HL-60 (cell line): ENCODE measurements at regions not wholly inside any gene's neighbourhood (a gene's known extent, or its start where the extent isn't known, plus 50 kb on each side); places are given as distances from the start of the nearest gene placed in this dataset.

Source experiments
- DNase-seq, 2 experiments: peaks; one replicate each; pipeline ENCODE4 v3.0.0-alpha.2; 2010 to 2020; ENCODE audit warnings: low read depth in 1 of 2, low spot score in 1 of 2
- H3K27ac ChIP-seq: fragments of 250-450 bp; sonication (Bioruptor Pico); replicated peaks from 2 replicates; pipeline ENCODE4 v1.5.1; 2020; ENCODE audit warnings: mild to moderate bottlenecking, moderate library complexity
- H3K27me3 ChIP-seq: fragments of 250-450 bp; sonication (Bioruptor Pico); 2 replicates; pipeline ENCODE4 v1.5.1; 2021; ENCODE audit warnings: mild to moderate bottlenecking, moderate library complexity; ENCODE audit not compliant: insufficient read depth, poor library complexity, severe bottlenecking
- H3K4me3 ChIP-seq: replicated peaks from 2 replicates; pipeline ENCODE4 v1.5.1; 2011; ENCODE audit warnings: mild to moderate bottlenecking, control low read depth, low read length; ENCODE audit not compliant: insufficient read depth
- GABPA ChIP-seq: IDR thresholded peaks from 2 replicates; pipeline ENCODE4 v1.6.1; 2012; ENCODE audit warnings: low read depth
- POLR2AphosphoS5 ChIP-seq: IDR thresholded peaks from 2 replicates; pipeline ENCODE4 v1.6.1; 2012; ENCODE audit warnings: low read depth
- SPI1 ChIP-seq: IDR thresholded peaks from 2 replicates; pipeline ENCODE4 v1.6.1; 2012; ENCODE audit warnings: low read depth, mild to moderate bottlenecking, borderline replicate concordance
- TF ChIP-seq, protein P1 (sequence below): IDR thresholded peaks from 2 replicates; pipeline ENCODE4 v1.6.1; 2012; ENCODE audit warnings: low read depth; ENCODE audit not compliant: insufficient replicate concordance
- TF ChIP-seq, protein P2 (sequence below): IDR thresholded peaks from one replicate; pipeline ENCODE4 v1.5.1; 2011; ENCODE audit warnings: low read length, control low read depth, inconsistent platforms; ENCODE audit not compliant: insufficient read depth

DNA sequence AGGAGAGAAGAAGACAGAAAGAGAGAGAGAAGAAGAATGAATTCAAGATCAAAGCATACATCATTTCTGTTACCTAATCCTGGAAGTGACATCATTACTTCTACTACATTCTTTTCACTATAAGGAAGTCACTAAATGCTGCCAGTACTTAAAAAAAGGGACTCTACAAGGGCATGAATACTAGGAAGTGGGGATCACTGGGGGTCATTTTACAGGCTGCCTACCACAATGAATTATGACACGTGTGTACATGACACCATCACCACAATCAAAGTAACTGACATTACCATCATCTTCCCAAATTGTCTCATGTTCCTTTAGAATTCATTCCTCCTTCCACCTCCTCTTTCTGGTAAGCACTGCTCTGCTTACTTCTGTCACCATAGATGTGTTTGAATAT, 227.0 kb downstream of the CPE start:
- TF ChIP-seq, protein P1, sequence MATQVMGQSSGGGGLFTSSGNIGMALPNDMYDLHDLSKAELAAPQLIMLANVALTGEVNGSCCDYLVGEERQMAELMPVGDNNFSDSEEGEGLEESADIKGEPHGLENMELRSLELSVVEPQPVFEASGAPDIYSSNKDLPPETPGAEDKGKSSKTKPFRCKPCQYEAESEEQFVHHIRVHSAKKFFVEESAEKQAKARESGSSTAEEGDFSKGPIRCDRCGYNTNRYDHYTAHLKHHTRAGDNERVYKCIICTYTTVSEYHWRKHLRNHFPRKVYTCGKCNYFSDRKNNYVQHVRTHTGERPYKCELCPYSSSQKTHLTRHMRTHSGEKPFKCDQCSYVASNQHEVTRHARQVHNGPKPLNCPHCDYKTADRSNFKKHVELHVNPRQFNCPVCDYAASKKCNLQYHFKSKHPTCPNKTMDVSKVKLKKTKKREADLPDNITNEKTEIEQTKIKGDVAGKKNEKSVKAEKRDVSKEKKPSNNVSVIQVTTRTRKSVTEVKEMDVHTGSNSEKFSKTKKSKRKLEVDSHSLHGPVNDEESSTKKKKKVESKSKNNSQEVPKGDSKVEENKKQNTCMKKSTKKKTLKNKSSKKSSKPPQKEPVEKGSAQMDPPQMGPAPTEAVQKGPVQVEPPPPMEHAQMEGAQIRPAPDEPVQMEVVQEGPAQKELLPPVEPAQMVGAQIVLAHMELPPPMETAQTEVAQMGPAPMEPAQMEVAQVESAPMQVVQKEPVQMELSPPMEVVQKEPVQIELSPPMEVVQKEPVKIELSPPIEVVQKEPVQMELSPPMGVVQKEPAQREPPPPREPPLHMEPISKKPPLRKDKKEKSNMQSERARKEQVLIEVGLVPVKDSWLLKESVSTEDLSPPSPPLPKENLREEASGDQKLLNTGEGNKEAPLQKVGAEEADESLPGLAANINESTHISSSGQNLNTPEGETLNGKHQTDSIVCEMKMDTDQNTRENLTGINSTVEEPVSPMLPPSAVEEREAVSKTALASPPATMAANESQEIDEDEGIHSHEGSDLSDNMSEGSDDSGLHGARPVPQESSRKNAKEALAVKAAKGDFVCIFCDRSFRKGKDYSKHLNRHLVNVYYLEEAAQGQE: no peak
- TF ChIP-seq POLR2AphosphoS5: no peak
- TF ChIP-seq SPI1: no peak
- no peak for TF ChIP-seq GABPA
- TF ChIP-seq, protein P2, sequence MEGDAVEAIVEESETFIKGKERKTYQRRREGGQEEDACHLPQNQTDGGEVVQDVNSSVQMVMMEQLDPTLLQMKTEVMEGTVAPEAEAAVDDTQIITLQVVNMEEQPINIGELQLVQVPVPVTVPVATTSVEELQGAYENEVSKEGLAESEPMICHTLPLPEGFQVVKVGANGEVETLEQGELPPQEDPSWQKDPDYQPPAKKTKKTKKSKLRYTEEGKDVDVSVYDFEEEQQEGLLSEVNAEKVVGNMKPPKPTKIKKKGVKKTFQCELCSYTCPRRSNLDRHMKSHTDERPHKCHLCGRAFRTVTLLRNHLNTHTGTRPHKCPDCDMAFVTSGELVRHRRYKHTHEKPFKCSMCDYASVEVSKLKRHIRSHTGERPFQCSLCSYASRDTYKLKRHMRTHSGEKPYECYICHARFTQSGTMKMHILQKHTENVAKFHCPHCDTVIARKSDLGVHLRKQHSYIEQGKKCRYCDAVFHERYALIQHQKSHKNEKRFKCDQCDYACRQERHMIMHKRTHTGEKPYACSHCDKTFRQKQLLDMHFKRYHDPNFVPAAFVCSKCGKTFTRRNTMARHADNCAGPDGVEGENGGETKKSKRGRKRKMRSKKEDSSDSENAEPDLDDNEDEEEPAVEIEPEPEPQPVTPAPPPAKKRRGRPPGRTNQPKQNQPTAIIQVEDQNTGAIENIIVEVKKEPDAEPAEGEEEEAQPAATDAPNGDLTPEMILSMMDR: no peak
- Histone ChIP-seq H3K27ac (no peak overlapping the region), H3K27me3 (no peaks in the 10 kb centered on the region), H3K4me3 (no peak overlapping the region)
- no peak for DNase-seq

DNA sequence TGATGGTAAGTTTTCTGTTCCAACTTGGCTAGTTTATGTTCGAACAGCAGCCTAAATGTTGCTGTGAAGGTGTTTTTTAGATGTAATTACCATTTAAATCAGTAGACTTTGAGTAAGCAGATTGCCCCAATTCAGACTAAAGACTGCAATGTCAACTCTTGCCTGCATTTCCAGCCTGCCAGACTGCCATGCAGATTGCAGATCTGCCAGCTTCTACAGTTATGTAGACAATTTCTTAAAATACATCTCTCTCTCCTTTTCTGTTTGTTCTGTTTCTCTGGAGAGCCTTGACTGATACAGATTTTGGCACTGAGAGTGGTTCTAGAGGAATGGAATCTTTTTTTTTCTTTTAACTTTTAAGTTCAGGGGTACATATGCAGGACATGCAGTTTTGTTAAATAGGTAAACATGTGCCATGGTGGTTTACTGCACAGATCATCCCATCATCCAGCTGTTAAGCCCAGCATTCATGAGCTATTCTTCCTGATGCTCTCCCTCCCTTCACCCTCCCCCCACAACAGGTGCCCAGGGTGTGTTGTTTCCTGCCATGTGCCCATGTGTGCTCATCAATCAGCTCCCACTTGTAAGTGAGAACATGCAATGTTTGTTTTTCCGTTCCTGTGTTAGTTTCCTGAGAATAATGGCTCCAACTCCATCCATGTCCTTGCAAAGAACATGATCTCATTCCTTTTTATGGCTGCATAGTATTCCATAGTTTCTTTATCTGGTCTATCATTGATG, 227.8 kb downstream of the CPE start:
- no peak for DNase-seq
- TF ChIP-seq, protein P1: no peak
- no peak for TF ChIP-seq SPI1
- TF ChIP-seq, protein P2: no peak
- TF ChIP-seq POLR2AphosphoS5: no peak
- H3K27ac ChIP-seq: no peak overlapping the region
- no peak overlapping the region for H3K4me3 ChIP-seq
- H3K27me3 ChIP-seq: no peaks in the 10 kb centered on the region

DNA sequence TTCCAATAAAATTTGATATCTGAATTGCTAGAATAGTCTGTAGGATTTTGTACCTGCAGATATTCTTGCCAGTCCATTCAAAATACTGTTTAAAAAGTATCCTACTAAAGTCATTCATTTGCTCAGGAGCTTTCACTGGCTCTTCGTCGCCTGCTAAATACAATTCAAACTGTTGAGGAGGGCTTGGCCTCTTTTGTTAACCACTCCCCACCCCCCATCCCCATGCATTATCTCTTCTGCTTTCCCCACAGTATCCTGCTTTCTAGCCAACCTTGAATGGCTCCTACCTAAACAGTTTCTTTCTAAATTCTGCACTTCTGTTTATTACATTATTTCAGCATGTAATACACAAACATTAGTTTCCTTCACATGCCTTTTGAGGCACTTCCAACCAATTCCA, 230.8 kb downstream of the CPE start:
- TF ChIP-seq POLR2AphosphoS5: no peak
- TF ChIP-seq, protein P2: no peak
- no peak for TF ChIP-seq SPI1
- TF ChIP-seq, protein P1: no peak
- TF ChIP-seq GABPA: no peak
- Histone ChIP-seq H3K27ac (no peak overlapping the region), H3K27me3 (no peaks in the 10 kb centered on the region), H3K4me3 (no peak overlapping the region)
- no peak for DNase-seq
